Neural cell (in vitro differentiated cells): ENCODE measurements at regions not wholly inside any gene's neighbourhood (a gene's known extent, or its start where the extent isn't known, plus 50 kb on each side); places are given as distances from the start of the nearest gene placed in this dataset.

Experiments
- H2AFZ ChIP-seq: fragments of 200-600, 300-800 bp; sonication (generic), shearing (Covaris generic); 2 replicates; pipeline ENCODE4 v1.6.0; 2014; ENCODE audit warnings: low read depth, mild to moderate bottlenecking, antibody characterized with exemption, low read length, moderate library complexity
- H3F3A ChIP-seq: fragments of 200-600 bp; shearing (Covaris generic); 2 replicates; pipeline ENCODE4 v1.6.1; 2016; ENCODE audit warnings: mild to moderate bottlenecking, moderate library complexity, mixed read lengths, antibody characterized with exemption, low read length; ENCODE audit not compliant: insufficient read depth, poor library complexity, severe bottlenecking
- H3K27ac ChIP-seq: fragments of 200-600, 300-800 bp; sonication (generic), shearing (Covaris generic); 2 replicates; pipeline ENCODE4 v1.5.1; 2014; ENCODE audit warnings: mild to moderate bottlenecking, low read length, moderate library complexity
- H3K27me3 ChIP-seq: fragments of 300-800, 200-600 bp; sonication (generic), shearing (Covaris generic); 2 replicates; pipeline ENCODE4 v1.6.0; 2014; ENCODE audit warnings: mild to moderate bottlenecking, low read depth, low read length, moderate library complexity; ENCODE audit not compliant: insufficient read depth
- H3K36me3 ChIP-seq: fragments of 300-800, 200-600 bp; sonication (generic), shearing (Covaris generic); 2 replicates; pipeline ENCODE4 v1.5.1; 2014; ENCODE audit warnings: mild to moderate bottlenecking, antibody characterized with exemption, low read length, moderate library complexity; ENCODE audit not compliant: insufficient read depth
- H3K4me2 ChIP-seq: fragments of 300-800, 200-600 bp; sonication (generic), shearing (Covaris generic); 2 replicates; pipeline ENCODE4 v1.6.0; 2014; ENCODE audit warnings: mild to moderate bottlenecking, low read length
- H3K4me3 ChIP-seq: fragments of 300-800, 200-600 bp; sonication (generic), shearing (Covaris generic); 2 replicates; pipeline ENCODE4 v1.5.1; 2014; ENCODE audit warnings: mild to moderate bottlenecking, low read length, moderate library complexity
- H3K79me2 ChIP-seq: fragments of 200-600 bp; shearing (Covaris generic); replicated peaks from 2 replicates; pipeline ENCODE4 v1.6.0; 2014; ENCODE audit warnings: mild to moderate bottlenecking, low read length, moderate library complexity; ENCODE audit not compliant: insufficient read depth
- H3K9ac ChIP-seq: fragments of 300-800, 200-600 bp; sonication (generic), shearing (Covaris generic); 2 replicates; pipeline ENCODE4 v1.6.1; 2016; ENCODE audit warnings: mild to moderate bottlenecking, low read length, mixed read lengths
- H3K9me2 ChIP-seq: fragments of 200-600 bp; shearing (Covaris generic); 2 replicates; pipeline ENCODE4 v1.6.1; 2016; ENCODE audit warnings: mild to moderate bottlenecking, low read length, mixed read lengths; ENCODE audit not compliant: insufficient read depth
- H3K9me3 ChIP-seq: fragments of 200-600, 300-800 bp; sonication (generic), shearing (Covaris generic); 2 replicates; pipeline ENCODE4 v1.6.1; 2016; ENCODE audit warnings: mild to moderate bottlenecking, mixed run types, low read length, moderate library complexity, mixed read lengths
- H4K20me1 ChIP-seq: fragments of 200-600 bp; shearing (Covaris generic); 2 replicates; pipeline ENCODE4 v1.6.1; 2016; ENCODE audit warnings: mild to moderate bottlenecking, mixed run types; ENCODE audit not compliant: insufficient read depth
- CTCF ChIP-seq: fragments of 450-650 bp; IDR thresholded peaks from 2 replicates; pipeline ENCODE4 v1.5.1; 2014; ENCODE audit warnings: antibody characterized with exemption, mild to moderate bottlenecking, moderate library complexity; ENCODE audit not compliant: poor library complexity, severe bottlenecking
- EP300 ChIP-seq: fragments of 450-650 bp; conservative IDR thresholded peaks from 2 replicates; pipeline ENCODE4 v1.6.1; 2014; ENCODE audit warnings: antibody characterized with exemption, mild to moderate bottlenecking, moderate library complexity; ENCODE audit not compliant: poor library complexity, severe bottlenecking
- EZH2 ChIP-seq: fragments of 200-600, 300-800 bp; shearing (Covaris generic), sonication (generic); IDR thresholded peaks from 2 replicates; pipeline ENCODE4 v1.6.1; 2014; ENCODE audit warnings: antibody characterized with exemption, low read length, borderline replicate concordance, mild to moderate bottlenecking; ENCODE audit not compliant: insufficient read depth, poor library complexity, severe bottlenecking
- MXI1 ChIP-seq: fragments of 450-650 bp; conservative IDR thresholded peaks from 2 replicates; pipeline ENCODE4 v1.6.1; 2014; ENCODE audit warnings: antibody characterized with exemption, mild to moderate bottlenecking; ENCODE audit not compliant: poor library complexity, severe bottlenecking
- POLR2AphosphoS5 ChIP-seq: IDR thresholded peaks from 2 replicates; pipeline ENCODE4 v1.6.1; 2012
- RAD21 ChIP-seq: fragments of 450-650 bp; conservative IDR thresholded peaks from 2 replicates; pipeline ENCODE4 v1.6.1; 2014; ENCODE audit warnings: antibody characterized with exemption, mild to moderate bottlenecking, moderate library complexity
- REST ChIP-seq: IDR thresholded peaks from 2 replicates; pipeline ENCODE4 v1.6.1; 2012; ENCODE audit warnings: borderline replicate concordance
- SMC3 ChIP-seq: fragments of 450-650 bp; conservative IDR thresholded peaks from 2 replicates; pipeline ENCODE4 v1.6.1; 2014; ENCODE audit warnings: antibody characterized with exemption, mild to moderate bottlenecking, moderate library complexity; ENCODE audit not compliant: poor library complexity
- TAF1 ChIP-seq: IDR thresholded peaks from 2 replicates; pipeline ENCODE4 v1.6.1; 2012; ENCODE audit warnings: low read depth

- no peaks in the 10 kb centered on the region for H3F3A ChIP-seq
- H2AFZ ChIP-seq, result no peak overlapping the region
- H3K9me3 ChIP-seq, result no peaks in the 10 kb centered on the region
- no peak overlapping the region for H3K9ac ChIP-seq
- H4K20me1 ChIP-seq, result no peaks in the 10 kb centered on the region
- no peak overlapping the region for H3K4me2 ChIP-seq
- H3K36me3 ChIP-seq, result no peaks in the 10 kb centered on the region
- H3K27ac ChIP-seq, result no peak overlapping the region
- H3K9me2 ChIP-seq, result no peaks in the 10 kb centered on the region
- TF ChIP-seq EZH2 (no peak), RAD21 (no peak), EP300 (no peak), REST (no peak)
- no peaks in the 10 kb centered on the region for H3K27me3 ChIP-seq
- no peaks in the 10 kb centered on the region for H3K79me2 ChIP-seq
- H3K4me3 ChIP-seq, result no peak overlapping the region
Observed at GRCh38 chr22:49577168-49578060, 250.3 kb downstream of the BRD1 start.

- Histone ChIP-seq H3K4me3 (no peak overlapping the region), H2AFZ (no peak overlapping the region), H3F3A (no peaks in the 10 kb centered on the region), H3K27me3 (no peaks in the 10 kb centered on the region), H3K9me3 (no peaks in the 10 kb centered on the region), H3K79me2 (no peaks in the 10 kb centered on the region), H3K27ac (no peak overlapping the region), H3K9me2 (no peaks in the 10 kb centered on the region), H3K9ac (no peak overlapping the region), H3K4me2 (no peak overlapping the region), H4K20me1 (no peaks in the 10 kb centered on the region), H3K36me3 (no peaks in the 10 kb centered on the region)
- no peak for TF ChIP-seq SMC3
- no peak for TF ChIP-seq REST
- no peak for TF ChIP-seq POLR2AphosphoS5
- no peak for TF ChIP-seq MXI1
- TF ChIP-seq RAD21, result no peak
- no peak for TF ChIP-seq CTCF
- TF ChIP-seq TAF1, result no peak
- no peak for TF ChIP-seq EZH2
- TF ChIP-seq EP300, result no peak
Observed at GRCh38 chr22:49576241-49577141, 251.2 kb downstream of the BRD1 start.
